Activated naive CD4-positive, alpha-beta T cell treated with anti-CD3 and anti-CD28 coated beads, Interleukin-2, amount 50 U/mL, for 16 hours (primary cell): ENCODE measurements at regions not wholly inside any gene's neighbourhood (a gene's known extent, or its start where the extent isn't known, plus 50 kb on each side); places are given as distances from the start of the nearest gene placed in this dataset.
A peak's percentile ranks its signal among the peaks of the same experiment; 100 is the strongest.
"Not testable (repeated sequence)": the region's sequence is repeated elsewhere in the genome, so short reads cannot be mapped to it uniquely, and the experiment has no call there.

Experiments
- DNase-seq: peaks from one replicate; pipeline ENCODE4 v3.0.0-alpha.2; 2020

DNA sequence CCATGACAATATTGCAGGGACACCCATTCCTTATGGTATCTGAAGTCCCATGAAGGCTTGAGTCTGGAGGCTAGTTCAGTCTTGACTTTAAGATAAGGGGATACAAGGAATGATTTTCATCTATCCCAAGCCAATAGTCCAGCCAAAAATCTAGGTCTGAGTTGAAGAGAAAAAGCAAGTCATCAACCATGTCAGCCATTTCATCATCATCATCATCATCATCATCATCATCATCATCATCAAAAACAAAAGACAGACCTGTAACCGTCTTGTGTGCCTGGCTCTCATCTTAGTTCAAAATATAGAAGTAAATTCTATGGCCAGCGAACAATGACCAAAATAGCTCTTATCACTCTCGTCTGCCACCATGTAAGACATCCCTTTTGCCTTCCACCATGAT, 59.5 kb upstream of the FAM90A26 start:
- DNase-seq, result not testable (repeated sequence)

DNA sequence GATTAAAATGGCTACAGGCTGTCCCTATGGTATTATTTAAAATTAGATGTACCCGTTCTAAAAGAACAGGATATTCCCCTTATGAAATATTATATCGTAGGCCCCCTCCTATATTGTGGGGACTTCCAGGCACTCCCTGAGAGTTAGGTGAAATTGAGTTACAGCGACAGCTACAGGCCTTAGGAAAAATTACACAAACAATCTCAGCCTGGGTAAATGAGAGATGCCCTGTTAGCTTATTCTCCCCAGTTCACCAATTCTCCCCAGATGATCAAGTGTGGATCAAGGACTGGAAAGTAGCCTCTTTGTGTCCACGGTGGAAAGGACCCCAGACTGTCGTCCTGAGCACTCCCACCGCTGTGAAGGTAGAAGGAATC, 67.1 kb upstream of the FAM90A26 start:
- not testable (repeated sequence) for DNase-seq

DNA sequence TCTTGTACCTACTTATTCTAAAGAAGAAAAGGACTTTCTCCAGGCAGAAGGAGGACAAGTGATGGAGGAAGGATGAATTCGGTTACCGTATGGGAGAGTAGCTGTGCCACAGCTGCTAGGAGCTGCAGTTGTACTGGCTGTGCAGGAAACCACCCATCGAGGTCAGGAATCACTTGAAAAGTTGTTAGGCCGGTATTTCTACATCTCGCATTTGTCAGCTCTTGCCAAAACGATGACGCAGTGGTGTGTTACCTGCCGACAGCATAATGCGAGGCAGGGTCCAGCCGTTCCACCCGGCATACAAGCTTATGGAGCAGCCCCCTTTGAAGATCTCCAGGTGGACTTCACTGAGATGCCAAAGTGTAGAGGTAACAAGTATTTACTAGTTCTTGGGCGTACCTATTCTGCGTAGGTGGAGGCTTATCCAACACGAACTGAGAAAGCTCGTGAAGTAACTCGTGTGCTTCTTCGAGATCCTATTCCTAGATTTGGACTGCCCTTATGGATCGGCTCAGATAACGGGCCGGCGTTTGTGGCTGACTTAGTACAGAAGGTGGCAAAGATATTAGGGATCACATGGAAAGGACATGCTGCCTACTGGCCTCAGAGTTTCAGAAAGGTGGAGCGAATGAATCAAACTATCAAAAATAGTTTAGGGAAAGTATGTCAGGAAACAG, 67.6 kb upstream of the FAM90A26 start:
- not testable (repeated sequence) for DNase-seq

DNA sequence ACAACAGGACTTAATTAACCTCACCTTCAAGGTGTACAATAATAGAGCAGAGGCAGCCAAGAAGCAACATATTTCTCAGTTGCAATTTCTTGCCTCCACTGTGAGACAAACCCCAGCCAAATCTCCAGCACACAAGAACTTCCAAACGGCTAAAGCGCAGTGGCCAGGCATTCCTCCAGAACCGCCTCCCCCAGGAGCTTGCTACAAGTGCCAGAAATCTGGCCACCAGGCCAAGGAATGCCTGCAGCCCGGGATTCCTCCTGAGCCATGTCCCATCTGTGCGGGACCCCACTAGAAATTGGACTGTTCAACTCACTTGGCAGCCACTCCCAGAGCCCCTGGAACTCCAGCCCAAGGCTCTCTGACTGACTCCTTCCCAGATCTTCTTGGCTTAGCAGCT, 73.9 kb upstream of the FAM90A26 start:
- DNase-seq, result not testable (repeated sequence)

DNA sequence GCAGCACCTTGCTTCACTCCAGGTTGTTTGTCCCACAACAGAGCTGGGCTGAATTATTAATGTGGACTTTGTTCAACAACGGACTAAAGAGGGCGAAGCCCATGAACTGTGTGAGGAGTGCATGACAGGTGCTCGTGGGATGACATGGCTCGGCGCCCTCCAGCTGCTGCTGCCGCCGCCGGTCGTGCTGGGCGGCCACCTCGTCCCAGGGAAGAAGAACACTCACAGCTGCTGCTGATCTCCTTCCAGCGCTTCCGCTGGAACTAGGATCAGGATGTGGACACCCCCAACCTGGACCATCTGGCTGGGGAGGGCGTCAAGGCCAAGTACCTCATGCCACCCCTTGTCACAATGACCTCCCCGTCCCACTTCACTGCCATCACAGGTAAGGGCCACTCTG, 91.4 kb upstream of the FAM90A26 start:
- DNase-seq, result not testable (repeated sequence)

DNA sequence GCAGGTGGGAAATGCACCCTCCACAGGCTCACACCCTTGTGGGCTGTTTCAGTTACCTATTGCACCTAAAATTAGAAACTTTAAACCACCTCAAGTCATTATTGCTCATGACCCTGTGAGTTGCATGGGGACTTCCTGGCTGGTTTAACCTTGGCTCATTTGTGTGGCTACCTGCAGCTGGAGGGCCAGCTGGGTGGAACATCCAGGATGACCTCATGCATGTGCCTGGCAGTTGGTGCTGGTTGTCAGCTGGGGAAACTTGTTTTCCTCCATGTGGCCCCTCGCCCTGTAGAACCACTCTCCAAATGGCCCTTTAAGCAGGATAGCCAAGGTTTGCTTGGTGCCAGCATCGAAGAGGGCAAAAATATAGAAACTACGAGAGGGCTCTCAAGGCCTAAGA, 93.2 kb upstream of the FAM90A26 start:
- DNase-seq, result not testable (repeated sequence)

DNA sequence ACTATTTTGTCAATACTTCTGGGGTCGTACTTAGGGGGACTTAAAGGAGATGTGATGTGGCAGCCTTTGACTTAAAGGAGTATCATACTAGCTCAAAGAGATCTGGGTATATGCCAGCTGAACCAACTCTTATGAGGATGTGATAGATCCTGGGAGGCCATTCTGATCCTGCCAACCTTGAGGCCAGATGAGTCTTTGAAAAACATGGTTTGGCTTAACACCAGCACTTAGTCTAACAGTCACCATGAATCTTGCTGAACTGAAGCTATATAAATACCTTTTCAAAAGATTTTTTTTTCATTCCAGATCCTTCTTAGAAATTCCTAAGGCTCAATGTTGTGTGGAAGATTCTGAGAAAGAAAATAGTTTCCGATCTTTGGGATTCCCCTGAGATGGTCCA, 93.7 kb upstream of the FAM90A26 start:
- not testable (repeated sequence) for DNase-seq

DNA sequence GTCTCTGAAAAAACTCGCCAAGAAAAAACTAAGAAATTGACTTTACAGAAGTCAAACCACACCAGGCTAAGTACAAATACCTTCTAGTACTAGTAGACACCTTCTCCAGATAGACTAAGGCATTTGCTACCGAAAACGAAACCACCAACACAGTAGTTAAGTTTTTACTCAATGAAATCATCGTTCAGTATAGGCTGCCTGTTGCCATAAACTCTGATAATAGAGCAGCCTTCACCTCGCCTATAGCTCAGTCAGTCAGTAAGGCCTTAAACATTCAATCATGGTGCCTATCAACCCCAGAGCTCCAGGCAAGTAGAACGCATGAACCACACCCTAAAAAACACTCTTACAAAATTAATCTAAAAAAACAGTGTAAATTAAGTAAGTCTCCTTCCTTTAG, 96.8 kb upstream of the FAM90A26 start:
- not testable (repeated sequence) for DNase-seq

DNA sequence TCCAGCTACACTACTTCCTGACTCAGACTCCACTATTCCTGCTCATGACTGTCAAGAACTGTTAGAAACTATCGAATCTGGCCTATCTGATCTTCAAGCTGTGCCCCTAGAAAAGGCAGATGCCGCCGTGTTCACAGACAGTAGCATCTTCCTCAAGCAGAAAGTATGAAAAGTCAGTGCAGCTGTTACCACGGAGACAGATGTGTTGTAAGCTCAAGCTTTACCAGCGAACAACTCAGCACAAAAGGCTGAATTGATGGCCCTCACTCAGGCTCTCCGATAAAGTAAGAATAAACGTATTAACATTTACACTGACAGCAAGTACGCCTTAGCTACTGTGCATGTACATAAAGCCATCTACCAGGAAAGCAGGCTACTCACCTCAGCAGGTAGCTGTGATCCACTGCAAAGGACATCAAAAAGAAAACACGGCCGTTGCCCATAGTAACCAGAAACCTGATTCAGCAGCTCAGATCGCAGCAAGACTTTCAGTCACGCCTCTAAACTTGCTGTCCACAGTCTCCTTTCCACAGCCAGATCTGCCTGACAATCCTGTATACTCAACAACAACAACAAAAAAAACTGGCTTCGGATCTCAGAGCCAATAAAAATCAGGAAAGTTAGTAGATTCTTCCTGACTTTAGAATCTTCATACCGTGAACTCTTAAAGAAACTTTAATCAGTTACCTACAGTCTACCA, 97.5 kb upstream of the FAM90A26 start:
- not testable (repeated sequence) for DNase-seq

DNA sequence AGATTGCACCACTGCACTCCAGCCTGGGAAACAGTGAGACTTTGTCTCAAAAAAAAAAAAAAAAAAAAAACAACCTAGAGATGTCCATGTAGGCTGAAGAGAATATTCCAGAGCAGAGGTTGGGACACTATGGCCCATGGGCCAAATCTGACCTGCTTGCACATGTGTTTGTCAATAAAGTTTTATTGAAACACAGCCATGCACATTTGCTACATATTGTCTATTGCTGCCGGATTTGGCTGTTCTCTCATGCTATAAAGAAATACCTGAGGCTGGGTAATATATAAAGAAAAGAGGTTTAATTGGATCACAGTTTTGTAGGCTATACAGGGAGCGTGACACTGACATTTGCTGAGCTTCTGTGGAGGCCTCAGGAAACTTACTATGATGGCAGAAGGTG, 102.3 kb upstream of the FAM90A26 start:
- DNase-seq, result not testable (repeated sequence)

DNA sequence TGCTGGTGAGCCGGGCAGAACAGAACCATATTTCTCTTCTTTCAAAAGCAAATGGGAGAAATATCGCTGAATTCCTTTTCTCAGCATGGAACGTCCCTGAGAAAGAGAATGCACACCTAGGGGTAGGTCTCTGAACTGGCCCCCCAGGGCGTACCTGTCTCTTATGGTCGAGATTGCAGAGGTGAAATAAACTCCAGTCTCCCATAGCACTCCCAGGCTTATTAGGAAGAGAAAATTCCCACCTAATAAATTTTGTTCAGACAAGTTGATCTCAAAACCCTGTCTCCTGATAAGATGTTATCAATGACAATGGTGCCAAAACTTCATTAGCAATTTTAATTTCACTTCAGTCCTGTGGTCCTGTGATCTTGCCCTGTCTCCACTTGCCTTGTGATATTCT, 106.6 kb upstream of the FAM90A26 start:
- DNase-seq, result not testable (repeated sequence)

DNA sequence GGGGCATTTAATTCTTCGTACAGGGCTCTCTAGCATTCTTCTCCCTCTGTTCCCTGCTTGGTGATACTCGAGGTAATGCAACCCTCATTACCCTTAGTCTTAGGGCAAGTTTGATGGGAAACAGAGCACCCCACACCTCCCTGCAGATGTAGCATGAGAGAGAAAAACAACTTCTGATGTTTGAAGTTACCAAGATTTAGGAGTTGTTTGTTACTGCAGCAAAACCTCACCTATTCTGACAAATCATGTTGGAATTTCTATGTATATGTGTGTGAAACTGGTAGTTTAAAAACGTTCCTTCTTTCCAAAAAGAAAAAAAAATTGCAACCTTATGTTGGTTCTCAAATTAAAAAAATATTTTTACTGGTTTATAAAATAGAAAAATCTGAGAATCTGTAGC, 145.3 kb upstream of the FAM90A26 start:
- DNase-seq, result not testable (repeated sequence)

DNA sequence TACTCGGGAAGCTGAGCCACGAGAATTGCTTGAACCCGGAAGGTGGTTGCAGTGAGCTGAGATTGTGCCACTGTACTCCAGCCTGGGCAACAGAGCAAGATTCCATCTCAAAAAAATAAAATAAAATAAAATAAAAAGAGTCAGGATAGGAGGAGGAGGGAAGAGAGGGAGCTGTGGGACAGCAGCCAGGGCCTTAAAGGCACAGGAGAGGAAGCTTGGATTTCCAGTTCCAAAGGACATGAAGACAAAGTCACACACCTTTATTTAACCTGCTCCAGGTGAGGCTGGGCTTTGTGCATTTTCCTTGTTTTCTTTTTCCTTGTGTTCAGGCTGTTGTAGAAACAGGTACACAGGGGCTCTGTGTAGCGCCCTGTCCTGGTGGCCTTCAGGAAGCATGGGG, 138.2 kb upstream of the HMX1 start:
- DNase-seq, result not testable (repeated sequence)

DNA sequence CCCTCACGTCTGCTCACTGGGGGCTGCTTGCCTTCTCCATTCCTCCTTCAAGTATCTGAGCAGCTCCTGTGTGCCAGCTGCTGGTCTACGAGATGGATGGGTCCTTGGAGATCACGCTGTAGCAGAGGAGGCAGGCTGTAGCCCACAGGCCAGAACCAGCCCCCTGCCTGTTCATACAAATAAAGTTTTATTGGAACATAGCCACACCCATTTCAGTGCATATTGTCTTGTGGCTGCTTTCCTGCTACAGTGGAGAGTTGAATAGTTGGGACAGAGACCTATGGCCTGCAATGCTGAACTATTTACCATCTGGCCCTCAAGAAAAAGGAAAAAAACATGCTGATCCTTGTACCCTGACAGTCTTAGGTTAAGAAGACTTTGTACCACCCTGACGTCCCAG, 136.8 kb upstream of the HMX1 start:
- DNase-seq, result not testable (repeated sequence)

DNA sequence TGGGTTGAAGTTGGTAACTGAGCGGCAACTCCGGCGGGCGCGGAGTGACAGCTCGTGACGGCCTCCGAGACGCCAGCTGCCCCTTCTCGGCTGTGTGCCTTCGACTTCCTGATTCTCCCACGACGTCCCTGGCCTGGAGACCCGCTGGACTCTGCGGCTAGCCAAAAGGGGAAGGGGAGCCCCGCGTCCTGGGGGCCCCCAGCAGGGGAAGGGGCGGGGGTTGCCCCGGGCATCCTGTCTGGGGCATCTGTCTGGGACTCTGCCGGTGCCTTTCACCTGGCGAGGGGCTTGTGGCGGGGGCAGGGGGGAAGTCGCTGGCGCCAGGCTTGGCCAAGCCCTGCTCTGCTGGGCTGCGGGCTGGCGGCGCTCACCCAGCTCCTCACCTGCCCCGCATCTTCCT, 129.5 kb upstream of the HMX1 start:
- peak; percentile 11 for DNase-seq

DNA sequence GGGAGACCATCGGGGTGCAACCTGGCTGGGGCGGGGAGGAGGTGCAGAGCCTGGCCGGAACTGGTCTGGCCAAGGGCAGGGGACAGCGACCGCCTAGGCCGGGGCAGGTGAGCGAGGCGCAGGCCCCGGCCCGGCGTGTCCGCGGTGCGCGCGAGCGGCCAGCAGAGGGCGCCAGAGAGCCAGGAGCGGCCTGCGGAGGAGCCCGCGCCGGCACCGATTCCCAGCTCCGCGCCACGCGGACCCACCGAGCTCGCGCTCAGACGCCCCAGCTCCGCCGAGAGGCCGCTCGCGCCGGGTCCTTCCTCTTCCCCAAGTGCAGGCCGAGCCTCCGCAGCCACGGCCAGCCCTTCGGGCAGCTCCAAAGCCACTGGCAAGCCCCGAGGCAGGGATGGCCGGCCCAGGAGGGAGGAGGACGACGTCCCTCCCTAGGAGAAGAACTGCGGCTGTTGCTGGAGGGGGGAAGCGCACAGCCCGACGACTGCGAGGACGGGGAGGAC, 128.9 kb upstream of the HMX1 start:
- peak; percentile 55 for DNase-seq

DNA sequence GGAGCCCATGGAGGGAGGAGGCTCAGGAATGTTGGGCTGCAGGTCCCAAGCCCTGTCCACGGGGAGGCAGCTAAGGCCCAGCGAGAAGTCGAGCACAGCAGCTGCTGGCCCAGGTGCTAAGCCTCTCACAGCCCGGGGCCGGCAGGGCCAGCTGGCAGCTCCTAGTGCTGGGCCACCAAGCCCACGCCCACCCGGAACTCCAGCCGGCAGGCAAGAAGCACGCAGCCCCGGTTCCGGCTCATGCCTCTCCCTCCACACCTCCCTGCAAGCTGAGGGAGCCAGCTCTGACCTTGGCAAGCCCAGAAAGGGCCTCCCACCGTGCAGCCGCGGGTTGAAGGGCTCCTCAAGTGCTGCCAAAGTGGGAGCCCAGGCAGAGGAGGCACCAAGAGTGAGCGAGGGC, 121.3 kb upstream of the HMX1 start:
- DNase-seq, result not testable (repeated sequence)

DNA sequence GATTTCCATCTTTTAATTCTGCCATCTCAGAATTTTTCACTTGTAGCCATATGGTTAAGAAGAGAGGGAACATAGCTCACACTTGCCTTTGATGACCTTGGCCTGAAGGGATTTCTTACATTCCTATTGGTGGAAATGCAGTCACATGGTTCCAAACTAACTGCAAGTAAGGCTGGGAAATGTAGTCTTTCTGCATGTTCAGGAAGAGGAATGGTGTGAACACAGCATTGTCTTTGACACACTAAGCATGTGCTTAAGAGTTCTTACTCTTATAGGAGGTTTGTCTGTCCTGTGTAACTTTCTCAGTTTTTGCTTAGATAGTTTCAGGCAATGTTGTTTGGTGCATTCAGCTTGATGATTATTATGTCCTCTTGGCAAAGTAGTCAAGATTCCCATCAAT, 119.8 kb upstream of the HMX1 start:
- not testable (repeated sequence) for DNase-seq

DNA sequence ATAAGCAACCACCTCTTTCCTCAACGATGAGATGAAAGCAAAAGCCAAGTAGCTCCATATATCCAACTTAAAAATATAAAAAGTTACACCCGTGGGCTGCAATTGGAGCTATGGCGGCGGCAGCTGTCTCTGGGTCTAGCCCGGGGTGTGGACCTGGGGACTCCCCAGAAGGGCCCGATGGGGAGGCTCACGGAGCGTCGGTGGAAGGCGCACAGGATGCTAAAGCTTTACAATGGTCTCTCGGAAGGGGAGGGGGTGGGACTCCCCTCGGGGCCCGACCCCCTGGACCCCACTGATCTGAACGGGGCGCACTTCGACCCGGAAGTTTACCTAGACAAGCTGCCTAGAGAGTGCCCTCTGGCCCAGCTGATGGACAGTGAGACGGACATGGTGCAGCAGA, 118.7 kb upstream of the HMX1 start:
- not testable (repeated sequence) for DNase-seq

DNA sequence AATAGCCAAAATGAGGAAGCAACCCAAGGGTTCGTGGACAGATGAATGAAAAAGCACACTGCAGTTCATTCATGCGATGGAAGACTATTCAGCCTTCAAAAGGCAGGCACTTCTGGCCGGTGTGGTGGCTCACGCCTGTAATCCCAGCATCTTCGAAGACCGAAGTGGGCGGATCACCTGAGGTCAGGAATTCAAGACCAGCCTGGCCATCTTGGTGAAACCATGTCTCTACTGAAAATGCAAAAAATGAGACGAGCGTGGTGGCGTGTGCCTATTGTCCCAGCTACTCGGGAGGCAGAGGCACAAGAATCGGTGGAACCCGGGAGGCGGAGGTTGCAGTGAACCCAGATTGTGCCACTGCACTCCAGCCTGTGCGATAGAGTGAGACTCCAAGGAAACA, 114.1 kb upstream of the HMX1 start:
- DNase-seq, result not testable (repeated sequence)

DNA sequence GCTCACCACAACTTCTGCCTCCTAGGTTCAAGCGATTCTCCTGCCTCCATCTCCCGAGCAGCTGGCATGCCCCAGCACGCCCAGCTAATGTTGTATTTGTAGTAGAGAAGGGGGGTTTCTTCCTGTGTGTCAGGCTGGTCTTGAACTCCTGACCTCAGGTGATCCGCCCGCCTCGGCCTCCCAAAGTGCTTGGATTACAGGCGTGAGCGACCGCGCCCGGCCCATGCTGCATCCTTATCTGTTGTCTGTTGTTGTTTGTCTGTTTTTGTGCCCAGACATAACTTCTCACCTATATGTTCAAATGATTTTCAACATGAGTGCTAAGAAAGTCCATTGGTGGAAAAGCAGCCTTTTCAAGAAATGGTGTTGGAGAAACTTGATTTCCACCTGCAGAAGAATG, 113.0 kb upstream of the HMX1 start:
- DNase-seq, result not testable (repeated sequence)

DNA sequence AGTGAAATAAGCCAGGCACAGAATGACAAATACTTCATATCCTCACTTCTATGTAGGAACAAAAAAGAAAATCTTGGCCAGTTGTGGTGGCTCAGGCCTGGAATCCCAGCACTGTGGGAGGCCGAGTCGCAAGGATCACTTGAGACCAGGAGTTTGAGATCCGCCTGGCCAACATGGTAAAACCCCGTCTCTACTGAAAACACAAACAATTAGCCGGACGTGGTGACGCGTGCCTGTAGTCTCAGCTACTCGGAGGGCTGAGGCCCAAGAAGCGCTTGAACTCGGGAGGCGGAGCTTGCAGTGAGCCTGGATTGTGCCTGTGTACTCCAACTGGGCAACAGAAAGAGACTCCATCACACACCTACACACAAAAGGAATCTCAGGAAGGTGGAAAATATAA, 112.3 kb upstream of the HMX1 start:
- not testable (repeated sequence) for DNase-seq

DNA sequence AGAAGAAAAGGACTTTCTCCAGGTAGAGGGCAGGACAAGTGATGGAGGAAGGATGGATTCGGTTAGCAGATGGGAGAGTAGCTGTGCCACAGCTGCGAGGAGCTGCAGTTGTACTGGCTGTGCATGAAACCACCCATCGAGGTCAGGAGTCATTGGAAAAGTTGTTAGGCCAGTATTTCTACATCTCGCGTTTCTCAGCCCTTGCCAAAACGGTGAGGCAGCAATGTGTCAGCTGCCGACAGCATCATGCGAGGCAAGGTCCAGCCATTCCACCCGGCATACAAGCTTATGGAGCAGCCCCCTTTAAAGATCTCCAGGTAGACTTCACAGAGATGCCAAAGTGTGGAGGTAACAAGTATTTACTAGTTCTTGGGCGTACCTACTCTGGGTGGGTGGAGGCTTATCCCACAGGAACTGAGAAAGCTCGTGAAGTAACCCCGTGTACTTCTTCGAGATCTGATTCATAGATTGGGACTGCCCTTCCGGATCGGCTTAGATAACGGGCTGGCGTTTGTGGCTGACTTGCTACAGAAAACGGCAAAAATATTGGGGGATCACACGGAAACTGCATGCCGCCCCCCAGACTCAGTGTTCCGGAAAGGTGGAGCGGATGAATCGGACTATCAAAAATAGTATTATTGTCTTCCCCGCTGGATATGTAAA, 105.0 kb upstream of the HMX1 start:
- not testable (repeated sequence) for DNase-seq

DNA sequence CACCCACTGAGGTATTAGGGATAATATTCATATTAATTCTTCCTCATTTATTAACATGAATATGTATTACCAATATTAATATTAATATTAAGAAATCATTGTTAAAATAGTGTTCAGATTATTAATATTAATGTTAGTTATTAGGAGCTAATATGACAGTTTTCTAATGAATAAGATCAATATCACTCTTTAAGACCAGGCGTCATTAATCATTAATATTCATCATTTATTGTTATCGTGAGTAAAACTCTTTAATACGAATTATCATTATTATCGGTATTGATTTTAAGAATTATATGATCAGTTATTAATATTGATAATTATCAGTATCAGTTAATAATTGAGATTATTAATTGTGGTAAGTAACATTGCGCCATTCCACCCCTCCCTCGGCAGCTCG, 101.0 kb upstream of the HMX1 start:
- not testable (repeated sequence) for DNase-seq
